Mucosa of descending colon (tissue), 3 donors: ENCODE measurements at regions not wholly inside any gene's neighbourhood (a gene's known extent, or its start where the extent isn't known, plus 50 kb on each side); places are given as distances from the start of the nearest gene placed in this dataset.

Source experiments
- ATAC-seq: fragments of 200-7000 bp; cut with Tn5 transposase; one replicate; pipeline ENCODE4 v1.9.1; 2020; ENCODE audit warnings: mild to moderate bottlenecking, moderate library complexity
- DNase-seq, 3 donors: peaks; one replicate each; pipeline ENCODE4 v3.0.0-alpha.2; 2020
- H3K36me3 ChIP-seq: fragments of 200-600 bp; one replicate; pipeline ENCODE4 v1.8.0; 2021; ENCODE audit warnings: low read depth, mild to moderate bottlenecking
- H3K4me1 ChIP-seq: fragments of 200-600 bp; one replicate; pipeline ENCODE4 v1.8.0; 2021; ENCODE audit warnings: low read depth, mild to moderate bottlenecking
- H3K4me3 ChIP-seq: fragments of 200-600 bp; one replicate; pipeline ENCODE4 v1.8.0; 2021; ENCODE audit warnings: mild to moderate bottlenecking
- H3K9me3 ChIP-seq: fragments of 200-600 bp; one replicate; pipeline ENCODE4 v1.8.0; 2021; ENCODE audit warnings: mild to moderate bottlenecking
- CTCF ChIP-seq: fragments of 200-600 bp; IDR thresholded peaks from one replicate; pipeline ENCODE4 v1.8.0; 2022; ENCODE audit warnings: antibody characterized with exemption, mild to moderate bottlenecking
- intact Hi-C, 2 donors: fragments of 100-400 bp; cut with DNase I in 1 of 2; cut with micrococcal nuclease in 1 of 2; formaldehyde crosslinking; loops; one replicate each; pipeline versions ENCODE4 v1.11.0 to v1.11.1; 2022; cut with DNase I, micrococcal nuclease
- donor health status: DM: no; HTN: no; CAD: no; lungs with moderate emphysema.
- donor health status: DM: no; HTN: no; CAD: no.
- donor health status: DM: no; HTN: yes; CAD: no.

- no peak for ATAC-seq
- no peak overlapping the region for H3K4me3 ChIP-seq
- intact Hi-C loops: no loop called here
- no peaks in the 10 kb centered on the region for H3K36me3 ChIP-seq
- no peaks in the 10 kb centered on the region for H3K9me3 ChIP-seq
- DNase-seq: no peak
- H3K4me1 ChIP-seq: no peaks in the 10 kb centered on the region
- TF ChIP-seq CTCF: no peak
These were observed 410.3 kb downstream of the CDH11 start for GRCh38 chr16:64711596-64711995.

GRCh38 chr16:64711026-64711425 is 410.8 kb downstream of the CDH11 start:
- Histone ChIP-seq H3K4me3 (no peak overlapping the region), H3K36me3 (no peaks in the 10 kb centered on the region), H3K9me3 (no peaks in the 10 kb centered on the region), H3K4me1 (no peaks in the 10 kb centered on the region)
- intact Hi-C loops: no loop called here
- TF ChIP-seq CTCF: no peak
- DNase-seq: no peak
- no peak for ATAC-seq

- no peak for ATAC-seq
- TF ChIP-seq CTCF: no peak
- Histone ChIP-seq H3K4me3 (no peak overlapping the region), H3K9me3 (no peaks in the 10 kb centered on the region), H3K36me3 (no peaks in the 10 kb centered on the region), H3K4me1 (no peaks in the 10 kb centered on the region)
- intact Hi-C loops: no loop called here
- no peak for DNase-seq
These were observed 416.4 kb downstream of the CDH11 start for GRCh38 chr16:64705443-64705842.

- intact Hi-C loops: no loop called here
These were observed 417.5 kb downstream of the CDH11 start for GRCh38 chr16:64704386-64704785.

GRCh38 chr16:64702415-64702814 is 419.4 kb downstream of the CDH11 start:
- Histone ChIP-seq H3K4me3 (no peak overlapping the region), H3K36me3 (no peaks in the 10 kb centered on the region), H3K9me3 (no peaks in the 10 kb centered on the region), H3K4me1 (no peaks in the 10 kb centered on the region)
- intact Hi-C loops: no loop called here
- ATAC-seq: no peak
- TF ChIP-seq CTCF: no peak
- no peak for DNase-seq

More at GRCh38 chr16:64704386-64704785, 417.5 kb downstream of the CDH11 start:
- no peak for ATAC-seq
- no peaks in the 10 kb centered on the region for H3K4me1 ChIP-seq
- H3K9me3 ChIP-seq: no peaks in the 10 kb centered on the region
- TF ChIP-seq CTCF: no peak
- DNase-seq: no peak
- no peak overlapping the region for H3K4me3 ChIP-seq
- no peaks in the 10 kb centered on the region for H3K36me3 ChIP-seq

- Histone ChIP-seq H3K4me1 (no peaks in the 10 kb centered on the region), H3K9me3 (no peaks in the 10 kb centered on the region), H3K4me3 (no peak overlapping the region), H3K36me3 (no peaks in the 10 kb centered on the region)
- intact Hi-C loops: no loop called here
- ATAC-seq (no peak), DNase-seq (no peak)
- no peak for TF ChIP-seq CTCF
These were observed 421.2 kb downstream of the CDH11 start for GRCh38 chr16:64700628-64701027.
